ENCODE measurements at regions not wholly inside any gene's neighbourhood (a gene's known extent, or its start where the extent isn't known, plus 50 kb on each side); places are given as distances from the start of the nearest gene placed in this dataset.

GRCh38 chr18:45447355-45448265 lies 167.7 kb upstream of the SLC14A2 start (continued):
- TF ChIP-seq ZNF462 (CRISPR knock-in tag; IDR thresholded peaks at IDR 0.05) (no peak), EZH2 (IDR thresholded peaks at IDR 0.05; ENCODE audit: low read depth, unreplicated experiment) (no peak), ZNF114 (CRISPR knock-in tag; IDR thresholded peaks at IDR 0.05) (no peak)

GRCh38 chr18:45448871-45449270 lies 166.4 kb upstream of the SLC14A2 start:
- no peak overlapping the region for H3K4me3 ChIP-seq
- H3K4me2 ChIP-seq: no peak overlapping the region
- Mint-ChIP-seq H3K27ac (no peak overlapping the region), H3K36me3 (ENCODE audit: low read depth) (no peaks in the 10 kb centered on the region), H3K9me3 (no peaks in the 10 kb centered on the region; the same call in 2 of the 3 replicates), H3K4me3 (no peak overlapping the region), H3K27me3 (ENCODE audit: insufficient read depth, low read depth, poor library complexity) (peaks cover 2% of the 10 kb centered on the region), H3K4me1 (peaks cover 4% of the 10 kb centered on the region; the same call in 1 of the 3 replicates)
- H3F3A ChIP-seq (replicated peaks; ENCODE audit: low read depth): no peaks in the 10 kb centered on the region
- H4K20me1 ChIP-seq (replicated peaks; ENCODE audit: insufficient read depth): no peaks in the 10 kb centered on the region
- H3K27ac ChIP-seq (ENCODE audit: low read depth): no peak overlapping the region
- no peaks in the 10 kb centered on the region for H3K27me3 ChIP-seq (ENCODE audit: insufficient read depth)
- no peaks in the 10 kb centered on the region for H3K36me3 ChIP-seq (ENCODE audit: insufficient read depth)
- no peak for ATAC-seq
- no peaks in the 10 kb centered on the region for H3K4me1 ChIP-seq (ENCODE audit: insufficient read depth)
- H3K9me2 ChIP-seq (ENCODE audit: insufficient read depth): no peaks in the 10 kb centered on the region; the same call in 1 of the 2 replicates
- H3K79me2 ChIP-seq (replicated peaks; ENCODE audit: insufficient read depth): no peaks in the 10 kb centered on the region
- no peak for DNase-seq (ENCODE audit: low spot score)
- no peak overlapping the region for H2AFZ ChIP-seq
- no peak for TF ChIP-seq EZH2 (IDR thresholded peaks at IDR 0.05; ENCODE audit: low read depth, unreplicated experiment)
- no peak for TF ChIP-seq ETS1 (IDR thresholded peaks at IDR 0.05)
- TF ChIP-seq CREB1 (CRISPR knock-in tag; IDR thresholded peaks at IDR 0.05; ENCODE audit: low read depth): no peak
- TF ChIP-seq ZNF114 (CRISPR knock-in tag; IDR thresholded peaks at IDR 0.05): no peak
- TF ChIP-seq ZNF331 (CRISPR knock-in tag; IDR thresholded peaks at IDR 0.05; ENCODE audit: low read depth): no peak
- no peak for TF ChIP-seq NANOG (IDR thresholded peaks at IDR 0.05; ENCODE audit: borderline replicate concordance)
- no peak for TF ChIP-seq REST (IDR thresholded peaks at IDR 0.05; ENCODE audit: unreplicated experiment)
- no peak for TF ChIP-seq JUNB (IDR thresholded peaks at IDR 0.05; ENCODE audit: unreplicated experiment)
- TF ChIP-seq POLR2AphosphoS5 (IDR thresholded peaks at IDR 0.05; ENCODE audit: low read depth): no peak
- TF ChIP-seq CTCF (conservative IDR thresholded peaks at IDR 0.05; ENCODE audit: low read depth in 2 of 2): no peak
